DND-41 (cell line): ENCODE measurements at regions not wholly inside any gene's neighbourhood (a gene's known extent, or its start where the extent isn't known, plus 50 kb on each side); places are given as distances from the start of the nearest gene placed in this dataset.

Experiments used
- CTCF ChIP-seq: IDR thresholded peaks from 2 replicates; pipeline ENCODE4 v1.5.1; 2012; ENCODE audit warnings: borderline replicate concordance, low read length, moderate library complexity, mild to moderate bottlenecking; ENCODE audit not compliant: poor library complexity, severe bottlenecking; ENCODE audit errors: extremely low read depth
- EZH2 ChIP-seq: IDR thresholded peaks from 3 replicates; pipeline ENCODE4 v1.6.1; 2012; ENCODE audit warnings: borderline replicate concordance, low read depth, mild to moderate bottlenecking, moderate library complexity, low read length, inconsistent platforms; ENCODE audit not compliant: severe bottlenecking

GRCh38 chr7:53719122-53719521, 683.7 kb downstream of the POM121L12 start:
- TF ChIP-seq CTCF (no peak), EZH2 (no peak)
